Glutamatergic neuron (in vitro differentiated cells): ENCODE measurements at regions not wholly inside any gene's neighbourhood (a gene's known extent, or its start where the extent isn't known, plus 50 kb on each side); places are given as distances from the start of the nearest gene placed in this dataset.

Source experiments
- DNase-seq: peaks from one replicate; pipeline ENCODE4 v3.0.0; 2022
- H3K27ac Mint-ChIP-seq: one replicate; pipeline ENCODE4 v1.8.0; 2020; ENCODE audit warnings: mild to moderate bottlenecking, mixed read lengths, inconsistent platforms; ENCODE audit not compliant: unreplicated experiment
- H3K27me3 Mint-ChIP-seq: one replicate; pipeline ENCODE4 v1.8.0; 2020; ENCODE audit warnings: mild to moderate bottlenecking, moderate library complexity, mixed read lengths, inconsistent platforms; ENCODE audit not compliant: unreplicated experiment
- H3K36me3 Mint-ChIP-seq: one replicate; pipeline ENCODE4 v1.8.0; 2020; ENCODE audit warnings: mild to moderate bottlenecking, mixed read lengths, inconsistent platforms; ENCODE audit not compliant: unreplicated experiment
- H3K4me1 Mint-ChIP-seq: one replicate; pipeline ENCODE4 v1.8.0; 2020; ENCODE audit warnings: mild to moderate bottlenecking, low read depth, mixed read lengths, inconsistent platforms; ENCODE audit not compliant: unreplicated experiment
- H3K4me3 Mint-ChIP-seq: one replicate; pipeline ENCODE4 v1.8.0; 2020; ENCODE audit warnings: mild to moderate bottlenecking, mixed read lengths, inconsistent platforms; ENCODE audit not compliant: unreplicated experiment
- H3K9me3 Mint-ChIP-seq: one replicate; pipeline ENCODE4 v1.8.0; 2020; ENCODE audit warnings: mild to moderate bottlenecking, moderate library complexity, mixed read lengths, inconsistent platforms; ENCODE audit not compliant: unreplicated experiment
- CTCF ChIP-seq: fragments of 200-600 bp; sonication (generic); IDR thresholded peaks from one replicate; pipeline ENCODE4 v1.5.0; 2021; ENCODE audit not compliant: partially characterized antibody, unreplicated experiment

GRCh38 chr7:41819645-41820044 is 116.8 kb upstream of the INHBA start:
- DNase-seq: no peak
- Mint-ChIP-seq H3K4me3 (no peak overlapping the region), H3K4me1 (no peaks in the 10 kb centered on the region), H3K9me3 (no peaks in the 10 kb centered on the region), H3K27me3 (peaks cover 1% of the 10 kb centered on the region), H3K27ac (no peak overlapping the region), H3K36me3 (no peaks in the 10 kb centered on the region)
- no peak for TF ChIP-seq CTCF

GRCh38 chr7:41818765-41819398 is 116.0 kb upstream of the INHBA start:
- TF ChIP-seq CTCF: no peak
- Mint-ChIP-seq H3K4me3 (no peak overlapping the region), H3K9me3 (no peaks in the 10 kb centered on the region), H3K36me3 (no peaks in the 10 kb centered on the region), H3K27me3 (peaks cover 1% of the 10 kb centered on the region), H3K27ac (no peak overlapping the region), H3K4me1 (no peaks in the 10 kb centered on the region)
- DNase-seq: no peak

GRCh38 chr7:41817386-41817785 is 114.5 kb upstream of the INHBA start:
- no peaks in the 10 kb centered on the region for H3K36me3 Mint-ChIP-seq
- H3K27ac Mint-ChIP-seq: no peak overlapping the region
- H3K27me3 Mint-ChIP-seq: peaks cover 1% of the 10 kb centered on the region
- no peak for TF ChIP-seq CTCF
- H3K4me1 Mint-ChIP-seq: no peaks in the 10 kb centered on the region
- no peaks in the 10 kb centered on the region for H3K9me3 Mint-ChIP-seq
- DNase-seq: no peak
- no peak overlapping the region for H3K4me3 Mint-ChIP-seq

- Mint-ChIP-seq H3K4me3 (no peak overlapping the region), H3K9me3 (no peaks in the 10 kb centered on the region), H3K27me3 (no peaks in the 10 kb centered on the region), H3K36me3 (no peaks in the 10 kb centered on the region), H3K4me1 (no peaks in the 10 kb centered on the region), H3K27ac (no peak overlapping the region)
- no peak for DNase-seq
- TF ChIP-seq CTCF: no peak
These were observed 113.2 kb upstream of the INHBA start for GRCh38 chr7:41816111-41816510.

- Mint-ChIP-seq H3K4me3 (no peak overlapping the region), H3K27me3 (no peaks in the 10 kb centered on the region), H3K9me3 (no peaks in the 10 kb centered on the region), H3K36me3 (no peaks in the 10 kb centered on the region), H3K4me1 (no peaks in the 10 kb centered on the region), H3K27ac (no peak overlapping the region)
- no peak for DNase-seq
- no peak for TF ChIP-seq CTCF
These were observed 112.0 kb upstream of the INHBA start for GRCh38 chr7:41814888-41815287.
